Activated B cell treated with CpG ODN at 0.5 μM for 24 hours (primary cell): ENCODE measurements at regions not wholly inside any gene's neighbourhood (a gene's known extent, or its start where the extent isn't known, plus 50 kb on each side); places are given as distances from the start of the nearest gene placed in this dataset.

ENCODE experiments used
- ATAC-seq: fragments of 200-7000 bp; cut with Tn5 transposase; one replicate; pipeline ENCODE4 v1.10.0; 2021; ENCODE audit warnings: low read depth, mild to moderate bottlenecking, moderate library complexity
- CTCF ChIA-PET: fragments of 350-600 bp; sonication (Branson Sonifier 250); formaldehyde crosslinking; loops from one replicate; lab custom pipeline; 2021; ENCODE audit warnings: antibody characterized with exemption; lab: Charles Lee
- POLR2A ChIA-PET: fragments of 350-600 bp; sonication (Branson Sonifier 250); formaldehyde crosslinking; loops from one replicate; lab custom pipeline; 2021; ENCODE audit warnings: antibody characterized with exemption; lab: Charles Lee
- DNase-seq: peaks from one replicate; pipeline ENCODE4 v3.0.0; 2022
- H3K27ac Mint-ChIP-seq: one replicate; pipeline ENCODE4 v1.8.0; 2020; ENCODE audit warnings: mixed read lengths
- H3K27me3 Mint-ChIP-seq: one replicate; pipeline ENCODE4 v1.8.0; 2021; ENCODE audit warnings: mixed read lengths
- H3K36me3 Mint-ChIP-seq: one replicate; pipeline ENCODE4 v1.8.0; 2021; ENCODE audit warnings: low read depth, mixed read lengths
- H3K4me1 Mint-ChIP-seq: one replicate; pipeline ENCODE4 v1.8.0; 2021; ENCODE audit warnings: mixed read lengths
- H3K4me3 Mint-ChIP-seq: one replicate; pipeline ENCODE4 v1.8.0; 2020; ENCODE audit warnings: mild to moderate bottlenecking, mixed read lengths
- H3K9me3 Mint-ChIP-seq: one replicate; pipeline ENCODE4 v1.8.0; 2020; ENCODE audit warnings: mixed read lengths
- intact Hi-C: fragments of 100-400 bp; cut with micrococcal nuclease; formaldehyde crosslinking; loops from one replicate; pipeline ENCODE4 v1.15.1; 2024
- TF ChIP-seq, protein P1 (sequence below): fragments of 200-600 bp; IDR thresholded peaks from one replicate; pipeline ENCODE4 v1.8.0; 2022; ENCODE audit warnings: antibody characterized with exemption, mild to moderate bottlenecking

DNA sequence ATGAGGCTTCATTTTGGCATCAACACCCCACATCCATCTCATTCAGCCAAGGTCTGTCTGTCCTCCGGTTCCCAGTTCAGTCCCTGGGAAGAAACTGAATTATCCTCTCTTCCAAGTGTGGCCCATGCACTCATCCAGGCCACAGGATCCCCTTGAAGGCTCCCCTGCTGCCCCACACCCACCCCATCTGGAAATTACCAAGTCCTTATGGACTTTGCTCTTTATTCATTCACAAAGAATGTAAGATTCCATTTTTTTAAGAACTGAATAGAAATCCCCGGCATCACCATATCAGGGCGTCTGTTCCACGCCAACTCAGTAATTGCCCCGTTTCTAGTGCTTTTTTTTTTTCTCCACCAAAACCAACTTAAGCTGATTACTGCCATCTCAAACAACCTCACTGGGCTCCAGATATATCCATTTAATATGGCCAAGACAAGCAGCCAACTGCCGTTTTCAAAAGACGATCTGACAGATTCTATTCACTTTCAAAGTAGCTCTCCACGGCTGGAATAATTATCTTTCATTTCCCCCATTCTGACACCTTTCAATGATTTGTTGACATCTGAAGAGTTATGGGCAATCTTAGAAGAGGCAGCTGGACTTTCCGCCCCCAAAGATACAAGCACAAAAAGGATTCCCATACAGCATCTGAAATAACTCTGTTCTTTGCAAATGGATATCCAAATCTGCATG, 55.9 kb downstream of the OLIG1 start:
- CTCF ChIA-PET = no interaction called here
- POLR2A ChIA-PET = no interaction called here
- no peak for DNase-seq
- TF ChIP-seq, protein P1, sequence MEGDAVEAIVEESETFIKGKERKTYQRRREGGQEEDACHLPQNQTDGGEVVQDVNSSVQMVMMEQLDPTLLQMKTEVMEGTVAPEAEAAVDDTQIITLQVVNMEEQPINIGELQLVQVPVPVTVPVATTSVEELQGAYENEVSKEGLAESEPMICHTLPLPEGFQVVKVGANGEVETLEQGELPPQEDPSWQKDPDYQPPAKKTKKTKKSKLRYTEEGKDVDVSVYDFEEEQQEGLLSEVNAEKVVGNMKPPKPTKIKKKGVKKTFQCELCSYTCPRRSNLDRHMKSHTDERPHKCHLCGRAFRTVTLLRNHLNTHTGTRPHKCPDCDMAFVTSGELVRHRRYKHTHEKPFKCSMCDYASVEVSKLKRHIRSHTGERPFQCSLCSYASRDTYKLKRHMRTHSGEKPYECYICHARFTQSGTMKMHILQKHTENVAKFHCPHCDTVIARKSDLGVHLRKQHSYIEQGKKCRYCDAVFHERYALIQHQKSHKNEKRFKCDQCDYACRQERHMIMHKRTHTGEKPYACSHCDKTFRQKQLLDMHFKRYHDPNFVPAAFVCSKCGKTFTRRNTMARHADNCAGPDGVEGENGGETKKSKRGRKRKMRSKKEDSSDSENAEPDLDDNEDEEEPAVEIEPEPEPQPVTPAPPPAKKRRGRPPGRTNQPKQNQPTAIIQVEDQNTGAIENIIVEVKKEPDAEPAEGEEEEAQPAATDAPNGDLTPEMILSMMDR = no peak
- Mint-ChIP-seq H3K36me3 (no peaks in the 10 kb centered on the region), H3K4me1 (peaks cover 6% of the 10 kb centered on the region), H3K9me3 (no peaks in the 10 kb centered on the region), H3K4me3 (no peak overlapping the region), H3K27me3 (peaks cover 35% of the 10 kb centered on the region), H3K27ac (no peak overlapping the region)
- intact Hi-C loops = loop anchor here (5.0 kb wide), 1 partner anchor 184 kb away; no protein-coding TSS in a partner anchor
- no peak for ATAC-seq

DNA sequence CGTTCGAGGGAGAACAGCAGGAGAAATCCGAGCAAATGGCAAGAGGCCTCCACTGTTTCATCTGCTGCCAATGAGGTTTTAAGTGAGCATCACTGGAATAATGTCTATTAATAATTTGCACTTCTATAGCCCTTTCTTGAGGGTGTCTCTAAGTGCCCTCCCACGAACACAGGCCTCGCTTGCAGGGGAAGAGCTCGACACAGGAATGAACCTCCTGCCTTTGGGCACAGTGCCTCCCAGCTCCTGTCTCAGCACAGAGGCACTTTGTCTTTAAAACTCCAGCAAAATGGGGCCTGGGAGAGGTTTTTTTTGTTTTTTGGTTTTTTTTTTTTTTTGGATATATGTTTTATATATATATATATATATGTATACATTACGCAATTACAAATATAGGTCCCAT, 56.6 kb downstream of the OLIG1 start:
- POLR2A ChIA-PET = no interaction called here
- intact Hi-C loops = loop anchor here (5.0 kb wide), 1 partner anchor 184 kb away; no protein-coding TSS in a partner anchor
- no peak overlapping the region for H3K4me3 Mint-ChIP-seq

DNA sequence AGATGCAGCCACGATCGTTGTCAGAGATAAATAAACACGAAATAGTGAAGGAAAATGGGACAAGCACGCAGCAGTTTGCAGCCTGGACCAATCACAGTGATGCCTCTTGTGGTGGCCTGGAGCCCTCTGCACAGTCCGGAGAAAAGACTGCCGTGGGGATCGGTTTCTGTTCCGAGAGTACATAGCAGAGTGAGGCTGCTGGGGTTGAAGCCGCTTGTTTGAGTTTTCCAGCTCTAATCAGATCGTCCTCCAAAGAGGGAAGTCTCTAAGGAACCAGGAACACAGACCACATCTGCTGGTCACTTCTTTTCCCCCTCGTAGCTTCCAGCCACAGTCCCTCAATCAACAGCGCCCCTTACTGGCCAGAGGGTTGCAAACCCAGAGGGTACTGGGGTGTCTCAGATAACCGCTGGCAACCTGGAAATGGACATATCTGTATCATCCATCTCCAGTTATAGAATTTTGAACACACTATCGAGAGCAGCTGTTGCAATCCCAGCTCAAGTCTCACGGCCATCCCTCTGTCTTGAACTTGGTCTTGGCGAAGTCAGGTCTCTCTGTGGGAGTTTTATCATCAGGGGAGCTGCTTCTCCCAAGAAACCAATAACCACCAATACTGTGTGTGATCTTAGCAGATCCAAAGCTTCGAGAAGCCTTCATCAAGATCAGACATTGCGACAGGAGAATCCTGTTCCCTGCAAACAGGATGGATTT, 57.4 kb downstream of the OLIG1 start:
- intact Hi-C loops = loop anchor here (5.0 kb wide), 1 partner anchor 185 kb away; no protein-coding TSS in a partner anchor
- Mint-ChIP-seq H3K27me3 (peaks cover 38% of the 10 kb centered on the region), H3K36me3 (no peaks in the 10 kb centered on the region), H3K27ac (no peak overlapping the region), H3K4me1 (peaks cover 6% of the 10 kb centered on the region), H3K9me3 (no peaks in the 10 kb centered on the region), H3K4me3 (peak overlapping the region; percentile 42)
- POLR2A ChIA-PET = no interaction called here
- DNase-seq = no peak
- TF ChIP-seq, protein P1 = no peak
- CTCF ChIA-PET = no interaction called here
- ATAC-seq = no peak

More for the DNA sequence above, 56.6 kb downstream of the OLIG1 start:
- H3K27me3 Mint-ChIP-seq = peaks cover 37% of the 10 kb centered on the region
- no peak for ATAC-seq
- CTCF ChIA-PET = no interaction called here
- no peaks in the 10 kb centered on the region for H3K9me3 Mint-ChIP-seq
- H3K27ac Mint-ChIP-seq = no peak overlapping the region
- TF ChIP-seq, protein P1 = no peak
- no peak for DNase-seq
- H3K36me3 Mint-ChIP-seq = no peaks in the 10 kb centered on the region
- peaks cover 6% of the 10 kb centered on the region for H3K4me1 Mint-ChIP-seq

DNA sequence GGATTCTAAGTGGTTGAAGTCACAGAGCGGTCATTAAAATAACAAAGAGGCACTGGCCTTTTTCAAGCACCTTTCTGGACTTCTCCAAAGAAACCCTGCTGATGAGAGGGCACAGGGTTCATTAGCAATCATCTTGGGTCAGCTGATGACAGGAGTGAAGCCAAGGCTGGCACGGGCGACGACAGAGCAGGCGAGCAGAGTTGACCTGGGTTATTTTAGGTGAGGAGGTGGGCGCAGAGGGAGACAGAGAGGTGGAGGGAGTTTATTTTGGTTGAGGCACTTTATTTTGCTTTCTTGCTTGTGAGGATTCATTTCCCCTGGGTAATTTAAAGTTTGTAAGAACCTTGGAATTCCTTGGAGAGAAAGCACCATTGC, 57.9 kb downstream of the OLIG1 start:
- Mint-ChIP-seq H3K4me3 (no peak overlapping the region), H3K27ac (no peak overlapping the region), H3K36me3 (no peaks in the 10 kb centered on the region), H3K4me1 (peaks cover 6% of the 10 kb centered on the region), H3K27me3 (peaks cover 38% of the 10 kb centered on the region), H3K9me3 (no peaks in the 10 kb centered on the region)
- DNase-seq (no peak), ATAC-seq (no peak)
- POLR2A ChIA-PET = no interaction called here
- TF ChIP-seq, protein P1 = no peak
- CTCF ChIA-PET = no interaction called here
- intact Hi-C loops = loop anchor here (5.0 kb wide), 1 partner anchor 186 kb away; no protein-coding TSS in a partner anchor

DNA sequence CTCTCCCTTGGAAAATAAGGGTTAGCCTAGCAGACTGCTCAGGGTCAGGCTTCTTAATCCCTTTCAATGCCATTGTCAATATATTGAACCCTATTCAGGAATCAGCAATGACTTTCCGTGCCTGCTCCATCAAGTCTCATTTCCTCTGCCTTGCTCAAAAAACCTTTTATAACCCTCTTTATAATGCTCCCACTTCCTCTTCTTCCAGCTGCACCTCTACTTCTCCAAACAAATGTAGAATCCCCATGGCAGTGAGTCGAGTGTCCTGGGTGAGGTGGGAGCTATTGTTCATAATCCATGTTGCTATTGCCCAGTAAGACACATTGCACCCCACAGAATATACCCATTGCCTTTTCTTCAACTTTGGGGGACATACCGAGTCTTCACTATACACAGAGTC, 58.6 kb downstream of the OLIG1 start:
- POLR2A ChIA-PET = no interaction called here
- ATAC-seq (no peak), DNase-seq (no peak)
- TF ChIP-seq, protein P1 = no peak
- Mint-ChIP-seq H3K4me3 (no peak overlapping the region), H3K4me1 (peaks cover 6% of the 10 kb centered on the region), H3K9me3 (no peaks in the 10 kb centered on the region), H3K27ac (no peak overlapping the region), H3K36me3 (no peaks in the 10 kb centered on the region), H3K27me3 (peaks cover 40% of the 10 kb centered on the region)
- CTCF ChIA-PET = no interaction called here
- intact Hi-C loops = loop anchor here (5.0 kb wide), 1 partner anchor 186 kb away; no protein-coding TSS in a partner anchor
